SK-N-SH (cell line): ENCODE measurements at regions not wholly inside any gene's neighbourhood (a gene's known extent, or its start where the extent isn't known, plus 50 kb on each side); places are given as distances from the start of the nearest gene placed in this dataset.

Experiments
- CTCF ChIA-PET: fragments of 300-600, 350-600 bp; formaldehyde crosslinking; extraction: SDS; loops from one replicate; lab custom pipeline; 2021; lab: Yijun Ruan, JAX
- POLR2A ChIA-PET: fragments of 350-600 bp; sonication (Branson Sonifier 250); formaldehyde crosslinking; extraction: SDS; loops from one replicate; lab custom pipeline; 2020; ENCODE audit warnings: antibody characterized with exemption, inconsistent platforms; lab: Yijun Ruan, JAX
- DNase-seq: peaks from one replicate; pipeline ENCODE4 v3.0.0; 2012
- H2AFZ ChIP-seq: fragments of 200-600 bp; sonication (generic); 2 replicates; pipeline ENCODE4 v1.8.1; 2016; ENCODE audit warnings: antibody characterized with exemption, mild to moderate bottlenecking, low read depth
- H3F3A ChIP-seq: fragments of 200-600 bp; sonication (generic); replicated peaks from 2 replicates; pipeline ENCODE3; 2016; ENCODE audit warnings: antibody characterized with exemption, mild to moderate bottlenecking; ENCODE audit not compliant: insufficient read depth
- H3K27ac ChIP-seq, 2 experiments: fragments of 200-500 bp in 1 of 2; fragments of 200-600 bp in 1 of 2; sonication (Bioruptor generic) in 1 of 2; sonication (generic), shearing (Covaris generic) in 1 of 2; 2 replicates each; pipeline versions ENCODE4 v1.5.1 to v1.6.1; 2014 to 2016; ENCODE audit warnings: low read depth in 2 of 2, inconsistent platforms in 1 of 2, low read length in 1 of 2, mild to moderate bottlenecking in 1 of 2, mixed read lengths in 1 of 2
- H3K27me3 ChIP-seq: fragments of 200-600 bp; sonication (generic), shearing (Covaris generic); 2 replicates; pipeline ENCODE4 v1.6.1; 2016; ENCODE audit warnings: mixed run types; ENCODE audit not compliant: insufficient read depth
- H3K36me3 ChIP-seq, 2 experiments: fragments of 200-500 bp in 1 of 2; fragments of 200-600 bp in 1 of 2; sonication (Bioruptor generic) in 1 of 2; sonication (generic) in 1 of 2; replicated peaks in 1 of 2; 2 replicates each; pipeline versions ENCODE3 to v1.5.1; 2014 to 2016; ENCODE audit warnings: low read length in 1 of 2, mild to moderate bottlenecking in 1 of 2; ENCODE audit not compliant: insufficient read depth in 2 of 2, control insufficient read depth in 1 of 2
- H3K4me1 ChIP-seq, 2 experiments: fragments of 200-500 bp in 1 of 2; fragments of 200-600 bp in 1 of 2; sonication (Bioruptor generic) in 1 of 2; sonication (generic), shearing (Covaris generic) in 1 of 2; 2 replicates each; pipeline versions ENCODE4 v1.5.1 to v1.6.1; 2014 to 2016; ENCODE audit warnings: low read depth in 1 of 2, low read length in 1 of 2, mixed run types in 1 of 2; ENCODE audit not compliant: insufficient read depth in 2 of 2, control insufficient read depth in 1 of 2
- H3K4me2 ChIP-seq: fragments of 200-600 bp; sonication (generic), shearing (Covaris generic); 2 replicates; pipeline ENCODE4 v1.6.1; 2017; ENCODE audit warnings: mixed run types
- H3K4me3 ChIP-seq, 2 experiments: fragments of 200-500 bp in 1 of 2; fragments of 200-600 bp in 1 of 2; sonication (Bioruptor generic) in 1 of 2; sonication (generic), shearing (Covaris generic) in 1 of 2; 2 replicates each; pipeline versions ENCODE4 v1.5.1 to v1.8.1; 2014 to 2016; ENCODE audit warnings: low read depth in 2 of 2, inconsistent platforms in 1 of 2, low read length in 1 of 2, mild to moderate bottlenecking in 1 of 2, mixed read lengths in 1 of 2, moderate library complexity in 1 of 2
- H3K79me2 ChIP-seq: fragments of 200-600 bp; sonication (generic); 2 replicates; pipeline ENCODE4 v1.8.1; 2017; ENCODE audit warnings: mild to moderate bottlenecking; ENCODE audit not compliant: insufficient read depth
- H3K9ac ChIP-seq: fragments of 200-600 bp; sonication (generic); 2 replicates; pipeline ENCODE4 v1.6.1; 2017; ENCODE audit warnings: mixed run types
- H3K9me2 ChIP-seq: fragments of 200-600 bp; sonication (generic); 2 replicates; pipeline ENCODE4 v1.6.1; 2017; ENCODE audit warnings: mixed run types
- H3K9me3 ChIP-seq: fragments of 200-600 bp; sonication (generic); 2 replicates; pipeline ENCODE4 v1.6.1; 2017; ENCODE audit warnings: mixed run types, mild to moderate bottlenecking, moderate library complexity
- H4K20me1 ChIP-seq: fragments of 200-600 bp; sonication (generic); 2 replicates; pipeline ENCODE4 v1.6.1; 2017; ENCODE audit warnings: mild to moderate bottlenecking, mixed run types; ENCODE audit not compliant: insufficient read depth
- CHD2 ChIP-seq: fragments of 150-350 bp; IDR thresholded peaks from 2 replicates; pipeline ENCODE4 v1.6.1; 2018; ENCODE audit warnings: low read length; ENCODE audit not compliant: partially characterized antibody
- EP300 ChIP-seq, 2 experiments: IDR thresholded peaks; 2 replicates each; pipeline versions ENCODE4 v1.4.0 to v1.6.1; 2012; ENCODE audit warnings: borderline replicate concordance in 1 of 2, low read depth in 1 of 2, low read length in 1 of 2
- FOSL2 ChIP-seq: IDR thresholded peaks from 2 replicates; pipeline ENCODE4 v1.4.0; 2012; ENCODE audit warnings: low read depth, mild to moderate bottlenecking, moderate library complexity, borderline replicate concordance
- FOXJ3 ChIP-seq: sonication (generic); formaldehyde crosslinking; IDR thresholded peaks from 2 replicates; pipeline ENCODE4 v1.5.1; 2020; ENCODE audit warnings: mild to moderate bottlenecking, missing genetic modification reagents
- FOXM1 ChIP-seq: IDR thresholded peaks from 2 replicates; pipeline ENCODE4 v1.4.0; 2012; ENCODE audit warnings: low read depth, mild to moderate bottlenecking
- GABPA ChIP-seq: IDR thresholded peaks from 2 replicates; pipeline ENCODE4 v1.4.0; 2012; ENCODE audit warnings: low read depth, mild to moderate bottlenecking
- GATA2 ChIP-seq: sonication (generic); formaldehyde crosslinking; IDR thresholded peaks from 2 replicates; pipeline ENCODE4 v1.5.0; 2020; ENCODE audit warnings: mild to moderate bottlenecking, missing genetic modification reagents
- JUND ChIP-seq: IDR thresholded peaks from 2 replicates; pipeline ENCODE4 v1.4.0; 2012
- MEF2A ChIP-seq: IDR thresholded peaks from 2 replicates; pipeline ENCODE4 v1.4.0; 2012; ENCODE audit warnings: low read depth, borderline replicate concordance
- MXI1 ChIP-seq: IDR thresholded peaks from 2 replicates; pipeline ENCODE4 v1.6.1; 2012; ENCODE audit warnings: mild to moderate bottlenecking, low read depth, low read length, improper control_type of control experiment
- NFIC ChIP-seq: IDR thresholded peaks from 2 replicates; pipeline ENCODE4 v1.4.0; 2012; ENCODE audit warnings: borderline replicate concordance
- NRF1 ChIP-seq: IDR thresholded peaks from 2 replicates; pipeline ENCODE4 v1.6.1; 2012; ENCODE audit warnings: low read depth, mild to moderate bottlenecking, low read length
- RCOR1 ChIP-seq: fragments of 150-350 bp; IDR thresholded peaks from 2 replicates; pipeline ENCODE4 v1.6.1; 2017; ENCODE audit warnings: antibody characterized with exemption, low read length
- RFX5 ChIP-seq: IDR thresholded peaks from 2 replicates; pipeline ENCODE4 v1.6.1; 2012; ENCODE audit warnings: mild to moderate bottlenecking, improper control_type of control experiment, low read length
- TAF1 ChIP-seq: IDR thresholded peaks from 2 replicates; pipeline ENCODE4 v1.6.1; 2012; ENCODE audit warnings: low read depth, mild to moderate bottlenecking, low read length, moderate library complexity, borderline replicate concordance
- TCF12 ChIP-seq: IDR thresholded peaks from 2 replicates; pipeline ENCODE4 v1.4.0; 2012
- TEAD4 ChIP-seq: IDR thresholded peaks from 2 replicates; pipeline ENCODE4 v1.4.0; 2012; ENCODE audit warnings: mild to moderate bottlenecking, borderline replicate concordance; ENCODE audit not compliant: insufficient read depth
- TF ChIP-seq, protein P1 (sequence below): IDR thresholded peaks from 2 replicates; pipeline ENCODE4 v1.4.0; 2012; ENCODE audit warnings: low read depth
- TF ChIP-seq, protein P2 (sequence below): fragments of 150-350 bp; IDR thresholded peaks from 2 replicates; pipeline ENCODE4 v1.6.1; 2016; ENCODE audit warnings: mild to moderate bottlenecking, low read depth, low read length

DNA sequence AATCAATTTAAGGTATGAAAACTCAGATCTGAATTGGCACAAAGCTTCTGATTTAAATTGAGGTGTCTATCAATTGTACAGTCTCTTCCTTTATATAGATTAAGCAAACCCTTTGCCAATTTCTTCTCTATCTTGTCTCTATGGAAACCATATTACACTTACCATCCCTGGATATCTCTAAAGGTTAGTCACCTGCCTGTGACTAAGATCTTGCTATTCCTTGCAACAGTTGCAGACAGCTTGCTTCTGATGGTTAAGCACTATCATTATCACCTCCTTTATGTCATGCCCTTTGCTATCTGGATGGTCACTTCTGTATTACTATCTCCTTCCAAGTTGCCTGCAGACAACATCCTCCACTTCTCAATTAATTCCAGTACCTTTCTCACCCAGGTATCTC, 998.6 kb upstream of the B3GALT2 start:
- Histone ChIP-seq H3K36me3 (no peaks in the 10 kb centered on the region), H3K9me2 (no peaks in the 10 kb centered on the region), H4K20me1 (no peaks in the 10 kb centered on the region), H3K9me3 (no peaks in the 10 kb centered on the region), H3K4me3 (no peak overlapping the region), H3K4me1 (no peaks in the 10 kb centered on the region; a peak in 1 of 4 replicates), H3K4me2 (no peak overlapping the region), H3K27me3 (no peaks in the 10 kb centered on the region), H2AFZ (no peak overlapping the region), H3K9ac (no peak overlapping the region), H3K27ac (no peak overlapping the region), H3K79me2 (no peaks in the 10 kb centered on the region), H3F3A (no peaks in the 10 kb centered on the region)
- ChIA-PET POLR2A (no interaction called here), CTCF (interaction anchor here (0.7 kb wide), 1 partner anchor 544 kb away, joined by 3 read pairs; no protein-coding TSS in a partner anchor)
- TF ChIP-seq JUND (no peak), GATA2 (CRISPR knock-in tag) (no peak), NRF1 (no peak)
- no peak for DNase-seq

DNA sequence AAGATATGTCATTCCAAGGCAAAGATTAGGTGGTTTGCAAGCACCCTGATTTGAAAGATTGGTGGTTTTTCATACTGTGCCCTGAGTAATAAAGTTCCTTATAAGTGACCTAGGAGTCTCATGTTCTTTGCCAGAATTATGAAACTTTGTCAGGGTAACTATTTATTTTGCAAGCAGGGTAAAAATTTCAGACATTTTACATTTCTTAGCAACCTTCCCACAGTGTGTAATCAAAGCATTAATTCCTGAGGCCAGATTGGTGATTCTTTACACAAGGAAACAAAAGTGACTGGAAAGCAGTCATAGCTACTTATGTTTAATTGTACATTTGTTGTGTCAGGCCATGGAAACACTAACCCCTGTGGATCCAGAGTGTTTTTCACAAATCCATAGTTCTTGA, 998.0 kb upstream of the B3GALT2 start:
- no peak for TF ChIP-seq FOSL2
- TF ChIP-seq MEF2A, result no peak
- TF ChIP-seq FOXJ3 (CRISPR knock-in tag), result no peak
- TF ChIP-seq CHD2, result no peak
- TF ChIP-seq EP300 (IDR thresholded peaks at IDR 0.05; ENCODE audit: borderline replicate concordance in 1 of 2, low read depth in 1 of 2, low read length in 1 of 2), result no peak
- TF ChIP-seq, protein P1, sequence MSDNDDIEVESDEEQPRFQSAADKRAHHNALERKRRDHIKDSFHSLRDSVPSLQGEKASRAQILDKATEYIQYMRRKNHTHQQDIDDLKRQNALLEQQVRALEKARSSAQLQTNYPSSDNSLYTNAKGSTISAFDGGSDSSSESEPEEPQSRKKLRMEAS, result no peak
- no peak for TF ChIP-seq MXI1
- no peak for TF ChIP-seq TEAD4
- TF ChIP-seq GABPA, result no peak
- no peak for TF ChIP-seq RFX5
- no peak for TF ChIP-seq TCF12
- TF ChIP-seq, protein P2, sequence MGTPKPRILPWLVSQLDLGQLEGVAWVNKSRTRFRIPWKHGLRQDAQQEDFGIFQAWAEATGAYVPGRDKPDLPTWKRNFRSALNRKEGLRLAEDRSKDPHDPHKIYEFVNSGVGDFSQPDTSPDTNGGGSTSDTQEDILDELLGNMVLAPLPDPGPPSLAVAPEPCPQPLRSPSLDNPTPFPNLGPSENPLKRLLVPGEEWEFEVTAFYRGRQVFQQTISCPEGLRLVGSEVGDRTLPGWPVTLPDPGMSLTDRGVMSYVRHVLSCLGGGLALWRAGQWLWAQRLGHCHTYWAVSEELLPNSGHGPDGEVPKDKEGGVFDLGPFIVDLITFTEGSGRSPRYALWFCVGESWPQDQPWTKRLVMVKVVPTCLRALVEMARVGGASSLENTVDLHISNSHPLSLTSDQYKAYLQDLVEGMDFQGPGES, result no peak
- no peak for TF ChIP-seq RCOR1
- no peak for TF ChIP-seq FOXM1
- no peak for TF ChIP-seq NRF1
- TF ChIP-seq NFIC, result no peak
- no peak for TF ChIP-seq TAF1
- H3K79me2 ChIP-seq, result no peaks in the 10 kb centered on the region
- H3K27me3 ChIP-seq, result no peaks in the 10 kb centered on the region
- POLR2A ChIA-PET, result no interaction called here
- H3K4me2 ChIP-seq, result no peak overlapping the region
- H4K20me1 ChIP-seq, result no peaks in the 10 kb centered on the region
- H3F3A ChIP-seq, result no peaks in the 10 kb centered on the region
- no peak overlapping the region for H3K27ac ChIP-seq
- H3K9me3 ChIP-seq, result no peaks in the 10 kb centered on the region
- CTCF ChIA-PET, result no interaction called here
- no peaks in the 10 kb centered on the region for H3K9me2 ChIP-seq
- DNase-seq, result no peak
- no peak overlapping the region for H3K4me3 ChIP-seq
- no peak overlapping the region for H3K9ac ChIP-seq
- no peaks in the 10 kb centered on the region; a peak in 1 of 4 replicates for H3K4me1 ChIP-seq
- no peaks in the 10 kb centered on the region for H3K36me3 ChIP-seq
- H2AFZ ChIP-seq, result no peak overlapping the region
